GM18868 (cell line): ENCODE measurements at regions not wholly inside any gene's neighbourhood (a gene's known extent, or its start where the extent isn't known, plus 50 kb on each side); places are given as distances from the start of the nearest gene placed in this dataset.
"Not testable (repeated sequence)": the region's sequence is repeated elsewhere in the genome, so short reads cannot be mapped to it uniquely, and the experiment has no call there.

Experiments
- ATAC-seq: cut with Tn5 transposase; IDR thresholded peaks from one replicate; pipeline ENCODE4 v1.9.1; 2021; ENCODE audit warnings: mild to moderate bottlenecking, moderate library complexity; ENCODE audit not compliant: unreplicated experiment

- ATAC-seq, result no peak
Measured at GRCh38 chr7:106583706-106584690, 77.0 kb downstream of the CCDC71L start.

DNA sequence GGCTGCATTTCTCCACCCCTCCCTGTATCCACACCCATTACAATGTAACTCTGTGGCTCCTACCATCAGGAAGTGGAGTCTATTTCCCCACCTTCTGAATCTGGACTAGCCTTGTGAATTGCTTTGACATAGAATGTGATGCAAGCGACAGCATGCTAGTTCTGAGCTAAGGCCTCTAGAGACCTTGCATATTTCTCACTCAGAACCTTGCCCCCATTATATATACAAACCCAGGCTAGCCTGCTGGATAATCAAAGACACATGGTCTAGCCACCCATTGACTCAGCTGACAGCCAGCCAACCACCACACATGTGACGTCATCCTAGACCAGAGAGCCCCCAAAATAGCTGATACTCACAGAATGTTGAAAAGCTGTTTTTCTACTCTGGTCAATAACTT lies 77.9 kb downstream of the CCDC71L start:
- no peak for ATAC-seq

GRCh38 chr7:106582365-106582764 lies 78.6 kb downstream of the CCDC71L start:
- ATAC-seq, result no peak

DNA sequence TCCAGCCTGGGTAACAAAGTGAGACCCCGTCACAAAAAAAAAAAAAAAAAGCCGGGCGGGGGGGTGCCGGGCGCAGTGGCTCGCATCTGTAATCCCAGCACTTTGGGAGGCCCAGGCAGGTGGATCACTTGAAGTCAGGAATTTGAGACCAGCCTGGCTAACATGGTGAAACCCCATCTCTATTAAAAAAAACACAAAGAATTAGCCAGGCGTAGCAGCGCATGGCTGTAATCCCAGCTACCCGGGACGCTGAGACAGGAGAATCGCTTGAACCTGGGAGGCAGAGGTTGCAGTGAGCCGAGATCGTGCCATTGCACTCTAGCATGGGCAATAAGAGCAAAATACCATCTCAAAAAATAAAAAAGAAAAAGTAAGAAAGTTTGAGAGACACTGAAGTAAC lies 81.9 kb downstream of the CCDC71L start:
- not testable (repeated sequence) for ATAC-seq

DNA sequence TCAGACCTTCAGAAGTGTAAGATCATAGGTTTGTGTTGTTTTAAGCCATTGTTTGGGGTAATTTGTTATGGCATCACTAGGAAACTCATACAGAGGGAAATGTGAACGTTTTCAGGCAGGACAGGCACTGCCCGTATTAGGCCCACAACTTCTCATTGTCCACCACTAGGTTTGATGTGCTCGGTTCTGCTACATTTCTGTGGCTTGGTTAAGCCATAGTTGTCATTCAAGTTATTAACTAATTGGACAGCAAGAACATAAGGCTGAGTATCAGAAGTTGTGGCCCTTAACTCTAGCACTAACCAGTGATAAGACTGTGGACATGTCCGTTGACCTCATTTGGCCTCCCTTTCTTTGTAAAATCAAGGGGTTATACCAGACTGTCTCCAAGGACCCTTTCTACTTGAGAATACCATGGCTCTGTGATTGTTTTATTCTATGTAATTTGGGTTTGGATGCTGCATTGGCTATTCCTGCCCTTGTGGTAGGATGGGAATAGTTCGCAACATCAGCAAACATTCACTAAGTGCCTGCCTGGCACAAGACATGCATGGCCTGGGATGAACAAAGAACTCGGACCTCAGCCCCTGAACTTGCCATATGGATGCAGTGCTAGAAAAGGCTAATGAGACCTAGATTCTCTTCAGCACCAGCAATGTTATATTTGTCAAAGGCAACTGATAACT lies 85.7 kb downstream of the CCDC71L start:
- no peak for ATAC-seq

DNA sequence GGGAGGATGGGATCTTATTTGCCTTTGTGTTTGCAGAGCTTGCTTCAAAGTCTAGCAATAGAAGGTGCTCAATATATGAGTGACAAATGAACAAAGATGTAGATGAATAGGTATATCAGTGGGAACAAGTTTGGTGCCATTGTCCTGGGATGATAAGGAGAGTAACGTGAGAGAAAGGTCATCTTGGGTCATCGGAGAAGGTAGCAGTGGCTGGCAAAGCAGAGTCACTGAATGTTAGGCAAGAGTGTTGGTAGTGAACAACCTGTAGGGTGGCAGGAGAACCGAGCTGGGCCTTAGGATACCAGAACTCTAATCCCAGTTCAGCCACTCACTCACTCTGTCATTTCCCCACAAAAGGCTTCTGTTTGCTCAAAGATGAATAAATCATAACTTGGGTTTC lies 87.2 kb downstream of the CCDC71L start:
- ATAC-seq, result no peak

GRCh38 chr7:106573125-106573663 lies 87.8 kb downstream of the CCDC71L start:
- ATAC-seq, result no peak

DNA sequence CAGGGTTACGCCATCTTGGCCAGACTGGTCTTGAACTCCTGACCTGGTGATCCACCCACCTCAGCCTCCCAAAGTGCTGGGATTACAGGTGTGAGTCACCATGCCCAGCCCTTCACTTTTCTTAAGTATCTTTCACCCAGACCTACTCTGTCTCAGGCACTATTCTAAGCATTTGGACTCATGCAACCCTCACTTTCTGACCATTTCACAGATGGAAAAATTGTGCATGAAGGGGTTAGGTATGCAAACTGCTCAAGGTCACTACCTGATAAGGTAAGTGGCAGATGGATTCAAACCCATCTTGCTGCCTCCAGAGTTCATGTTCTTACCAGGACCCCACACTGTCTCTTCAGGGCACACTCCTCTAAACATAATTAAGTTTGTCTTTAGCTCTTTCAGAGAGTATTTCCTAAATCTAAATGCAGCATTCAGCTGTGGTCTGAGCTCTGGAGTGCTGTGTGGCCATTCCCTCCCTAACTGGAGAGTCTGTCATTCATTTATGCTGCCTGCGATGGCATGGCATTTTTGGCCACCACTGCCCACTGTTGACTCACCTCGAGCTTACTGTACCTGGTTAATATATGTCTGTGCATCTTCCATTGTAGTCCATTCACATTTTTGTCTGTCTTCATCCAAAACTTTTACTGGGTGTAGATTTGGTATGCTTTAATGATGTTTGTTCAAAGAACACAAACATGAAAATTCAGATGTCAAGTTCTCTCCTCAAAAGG lies 88.4 kb downstream of the CCDC71L start:
- ATAC-seq, result no peak

DNA sequence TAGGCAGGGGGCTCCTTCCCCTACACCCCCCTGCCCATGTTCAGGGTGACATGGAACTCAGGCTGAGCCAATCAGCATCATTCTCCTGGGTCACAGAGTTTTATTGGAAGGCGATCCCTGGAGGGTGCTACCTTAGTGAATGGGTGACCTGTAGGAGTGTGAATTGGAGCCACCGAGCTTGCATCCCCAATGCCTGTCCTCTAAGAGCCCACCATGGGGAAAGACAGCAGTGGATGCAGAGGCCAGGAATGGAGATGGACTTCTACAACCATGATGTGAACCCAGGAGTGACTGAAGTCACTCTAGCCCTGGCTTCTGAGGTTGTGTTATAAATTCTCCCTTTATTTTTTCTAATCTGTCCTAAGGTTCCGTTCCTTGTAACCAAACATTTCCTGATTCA lies 89.4 kb downstream of the CCDC71L start:
- no peak for ATAC-seq

DNA sequence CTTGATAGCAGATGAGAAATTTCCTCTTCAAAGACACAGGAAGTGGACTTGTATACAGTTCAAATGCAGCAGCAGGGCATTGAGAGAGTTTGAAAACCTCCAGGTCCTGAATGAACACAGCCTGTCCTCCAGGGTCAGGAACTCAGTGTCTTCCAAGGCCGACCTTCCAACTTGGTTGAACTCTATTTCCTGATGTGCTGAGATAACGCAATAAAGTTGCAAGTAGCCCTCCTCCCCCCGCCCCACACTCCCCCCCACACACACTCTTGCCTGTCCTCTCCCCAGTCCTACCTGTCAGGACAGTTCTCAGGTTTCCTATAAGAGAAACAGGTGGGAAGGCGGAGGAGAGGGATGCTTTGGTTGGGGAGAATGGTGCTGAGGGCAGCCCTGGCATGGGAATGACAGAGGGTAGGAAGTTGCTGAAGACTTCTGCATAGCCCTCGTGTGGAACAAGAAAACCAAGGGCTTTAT lies 90.0 kb downstream of the CCDC71L start:
- no peak for ATAC-seq

DNA sequence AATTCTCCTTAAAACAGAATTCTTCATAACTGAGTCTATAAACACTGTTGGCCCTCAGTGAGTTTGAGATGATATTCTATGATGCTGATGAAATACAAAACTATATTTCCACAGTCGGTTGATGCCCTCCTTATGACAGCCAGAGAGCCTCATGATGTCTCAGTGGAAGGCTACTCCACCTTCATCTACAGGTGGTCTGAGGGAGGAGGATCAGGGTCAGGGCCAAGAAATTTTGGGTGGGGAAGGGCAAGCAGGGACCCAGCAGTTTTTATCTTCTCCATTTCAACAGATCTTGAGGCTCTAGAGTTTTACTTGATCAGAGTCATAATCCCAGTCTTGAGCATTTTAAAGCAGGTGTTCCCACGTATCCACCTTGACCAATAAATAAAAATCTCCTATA lies 90.8 kb downstream of the CCDC71L start:
- ATAC-seq, result no peak

DNA sequence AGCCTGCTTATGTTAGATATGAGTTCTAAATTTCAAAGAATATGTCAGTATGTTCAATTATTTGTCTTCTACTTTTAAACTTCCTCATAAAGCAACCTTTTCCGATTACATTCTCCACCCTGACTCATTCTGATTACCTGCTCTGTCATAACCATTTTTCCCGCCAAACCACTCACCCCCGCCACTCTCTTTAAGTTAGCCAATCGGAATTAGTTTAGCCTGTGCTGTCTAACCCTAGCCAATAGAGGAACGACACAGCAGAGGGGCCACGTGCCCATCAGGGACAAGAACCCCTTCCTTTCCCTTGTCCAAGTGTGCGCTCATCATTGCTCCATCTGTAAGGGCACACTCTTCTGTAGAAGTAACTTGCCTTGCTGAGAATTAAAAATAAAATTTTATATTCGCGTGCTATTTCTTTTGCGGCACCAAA lies 91.4 kb downstream of the CCDC71L start:
- ATAC-seq, result no peak

- ATAC-seq, result no peak
Measured at GRCh38 chr7:106568680-106569499, 92.1 kb downstream of the CCDC71L start.

- ATAC-seq, result no peak
Measured at GRCh38 chr7:106568002-106568679, 92.8 kb downstream of the CCDC71L start.

- not testable (repeated sequence) for ATAC-seq
Measured at GRCh38 chr7:106567204-106568001, 93.6 kb downstream of the CCDC71L start.

DNA sequence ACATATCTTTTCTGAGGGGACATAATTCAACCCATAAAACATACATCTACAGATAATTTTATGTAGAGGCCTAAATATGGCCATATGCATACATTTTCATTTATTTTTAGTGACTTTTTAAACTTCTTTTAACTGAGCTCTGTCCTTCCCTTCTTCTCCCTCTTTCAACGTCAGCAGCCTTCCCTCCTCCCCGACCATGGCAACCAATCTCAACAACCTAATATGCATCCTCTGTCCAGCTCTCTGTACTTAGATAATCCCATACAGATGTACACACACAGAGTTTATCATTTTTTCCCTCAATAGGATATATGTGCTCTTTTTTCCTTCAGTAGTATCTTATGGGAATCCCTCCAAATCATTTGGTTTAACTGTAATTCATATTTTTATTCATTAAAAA lies 94.3 kb downstream of the CCDC71L start:
- no peak for ATAC-seq

- ATAC-seq, result no peak
Measured at GRCh38 chr7:106566196-106566595, 94.8 kb downstream of the CCDC71L start.

GRCh38 chr7:106565428-106565827 lies 95.5 kb downstream of the CCDC71L start:
- ATAC-seq, result no peak
